ENCODE measurements at regions not wholly inside any gene's neighbourhood (a gene's known extent, or its start where the extent isn't known, plus 50 kb on each side); places are given as distances from the start of the nearest gene placed in this dataset.

GRCh38 chr6:143585241-143585640 is 73.7 kb upstream of the FUCA2 start:
- intact Hi-C loops (cut with micrococcal nuclease), result no loop called here
- no peak for ATAC-seq
- ChIA-PET POLR2A (no interaction called here), CTCF (interaction anchor here (2.1 to 2.7 kb wide), 2 partner anchors 10 to 428 kb away, joined by 8 to 14 read pairs; no protein-coding TSS in a partner anchor)
- Mint-ChIP-seq H3K27me3 (no peaks in the 10 kb centered on the region), H3K4me1 (ENCODE audit: low read depth) (peaks cover 5% of the 10 kb centered on the region), H3K36me3 (ENCODE audit: low read depth) (no peaks in the 10 kb centered on the region), H3K4me3 (no peak overlapping the region), H3K9me3 (no peaks in the 10 kb centered on the region), H3K27ac (no peak overlapping the region)
- no peak for TF ChIP-seq CTCF (IDR thresholded peaks at IDR 0.05)
- no peak for DNase-seq

GRCh38 chr6:143583542-143584327 is 72.2 kb upstream of the FUCA2 start:
- TF ChIP-seq CTCF (IDR thresholded peaks at IDR 0.05), result no peak
- ATAC-seq (no peak), DNase-seq (no peak)
- intact Hi-C loops (cut with micrococcal nuclease), result no loop called here
- Mint-ChIP-seq H3K4me3 (no peak overlapping the region), H3K27ac (no peak overlapping the region), H3K27me3 (no peaks in the 10 kb centered on the region), H3K4me1 (ENCODE audit: low read depth) (peaks cover 5% of the 10 kb centered on the region), H3K9me3 (no peaks in the 10 kb centered on the region), H3K36me3 (ENCODE audit: low read depth) (no peaks in the 10 kb centered on the region)
- POLR2A ChIA-PET, result no interaction called here
- CTCF ChIA-PET, result interaction anchor here (1.0 to 1.5 kb wide), 2 partner anchors 8 to 9 kb away, joined by 3 to 5 read pairs; no protein-coding TSS in a partner anchor

GRCh38 chr6:143581835-143582480 is 70.4 kb upstream of the FUCA2 start:
- POLR2A ChIA-PET, result no interaction called here
- no peaks in the 10 kb centered on the region for H3K9me3 Mint-ChIP-seq
- no peaks in the 10 kb centered on the region for H3K27me3 Mint-ChIP-seq
- CTCF ChIA-PET, result interaction anchor here (1.7 kb wide), 2 partner anchors 358 to 431 kb away, joined by 4 to 11 read pairs; no protein-coding TSS in a partner anchor
- no peak for ATAC-seq
- H3K36me3 Mint-ChIP-seq (ENCODE audit: low read depth), result no peaks in the 10 kb centered on the region
- no peak for DNase-seq
- intact Hi-C loops (cut with micrococcal nuclease), result no loop called here
- no peak overlapping the region for H3K4me3 Mint-ChIP-seq
- peaks cover 5% of the 10 kb centered on the region for H3K4me1 Mint-ChIP-seq (ENCODE audit: low read depth)
- no peak for TF ChIP-seq CTCF (IDR thresholded peaks at IDR 0.05)
- no peak overlapping the region for H3K27ac Mint-ChIP-seq

GRCh38 chr6:143579703-143580102 is 68.2 kb upstream of the FUCA2 start:
- Mint-ChIP-seq H3K9me3 (no peaks in the 10 kb centered on the region), H3K4me3 (no peak overlapping the region), H3K4me1 (ENCODE audit: low read depth) (peaks cover 8% of the 10 kb centered on the region), H3K36me3 (ENCODE audit: low read depth) (no peaks in the 10 kb centered on the region), H3K27ac (no peak overlapping the region), H3K27me3 (no peaks in the 10 kb centered on the region)
- intact Hi-C loops (cut with micrococcal nuclease), result loop anchor here (10.0 kb wide), 2 partner anchors 265 to 355 kb away; partner anchors contain the start of gene LTV1
- ATAC-seq (no peak), DNase-seq (no peak)
- POLR2A ChIA-PET, result no interaction called here
- CTCF ChIA-PET, result interaction anchor here (1.7 kb wide), 1 partner anchor 13 kb away, joined by 4 read pairs; no protein-coding TSS in a partner anchor
- TF ChIP-seq CTCF (IDR thresholded peaks at IDR 0.05), result no peak

- Mint-ChIP-seq H3K9me3 (no peaks in the 10 kb centered on the region), H3K36me3 (ENCODE audit: low read depth) (no peaks in the 10 kb centered on the region), H3K4me1 (ENCODE audit: low read depth) (peaks cover 8% of the 10 kb centered on the region), H3K27me3 (no peaks in the 10 kb centered on the region), H3K4me3 (no peak overlapping the region), H3K27ac (no peak overlapping the region)
- POLR2A ChIA-PET, result no interaction called here
- no peak for DNase-seq
- intact Hi-C loops (cut with micrococcal nuclease), result loop anchor here (10.0 kb wide), 2 partner anchors 267 to 357 kb away; partner anchors contain the start of gene LTV1
- TF ChIP-seq CTCF (IDR thresholded peaks at IDR 0.05), result no peak
- no peak for ATAC-seq
- CTCF ChIA-PET, result interaction anchor here (0.7 to 4.5 kb wide), 4 partner anchors 14 to 436 kb away, joined by 4 to 41 read pairs (median 6); no protein-coding TSS in a partner anchor
These were observed 66.5 kb upstream of the FUCA2 start for GRCh38 chr6:143578054-143578453.

All from activated CD8-positive, alpha-beta T cell treated with anti-CD3 and anti-CD28 coated beads for 36 hours (primary cell).